HL-60/S4 (cell line): ENCODE measurements at regions not wholly inside any gene's neighbourhood (a gene's known extent, or its start where the extent isn't known, plus 50 kb on each side); places are given as distances from the start of the nearest gene placed in this dataset.

ENCODE experiments used
- in situ Hi-C: fragments of 300-500 bp; cut with MboI; formaldehyde crosslinking; loops from 2 replicates; pipeline ENCODE4 v1.14.3; 2022; ENCODE audit warnings: low sequenced_read_pairs

- in situ Hi-C loops: loop anchor here (25.0 kb wide), 2 partner anchors 673 to 823 kb away; no protein-coding TSS in a partner anchor
Measured at GRCh38 chr9:126234681-126235335, 91.8 kb upstream of the MVB12B start.

- in situ Hi-C loops: loop anchor here (25.0 kb wide), 2 partner anchors 673 to 823 kb away; no protein-coding TSS in a partner anchor
Measured at GRCh38 chr9:126235336-126236243, 91.0 kb upstream of the MVB12B start.

- in situ Hi-C loops: loop anchor here (25.0 kb wide), 2 partner anchors 674 to 824 kb away; no protein-coding TSS in a partner anchor
Measured at GRCh38 chr9:126236273-126236672, 90.4 kb upstream of the MVB12B start.

GRCh38 chr9:126238415-126238814 is 88.2 kb upstream of the MVB12B start:
- in situ Hi-C loops: loop anchor here (25.0 kb wide), 2 partner anchors 676 to 826 kb away; no protein-coding TSS in a partner anchor

GRCh38 chr9:126239515-126239914 is 87.1 kb upstream of the MVB12B start:
- in situ Hi-C loops: loop anchor here (25.0 kb wide), 2 partner anchors 677 to 827 kb away; no protein-coding TSS in a partner anchor

GRCh38 chr9:126240835-126241234 is 85.8 kb upstream of the MVB12B start:
- in situ Hi-C loops: loop anchor here (25.0 kb wide), 2 partner anchors 679 to 829 kb away; no protein-coding TSS in a partner anchor

- in situ Hi-C loops: loop anchor here (25.0 kb wide), 2 partner anchors 686 to 836 kb away; no protein-coding TSS in a partner anchor
Measured at GRCh38 chr9:126248680-126249079, 77.9 kb upstream of the MVB12B start.

GRCh38 chr9:126261584-126262356 is 64.9 kb upstream of the MVB12B start:
- in situ Hi-C loops: no loop called here

GRCh38 chr9:126262738-126263137 is 63.9 kb upstream of the MVB12B start:
- in situ Hi-C loops: no loop called here

GRCh38 chr9:126270556-126270955 is 56.1 kb upstream of the MVB12B start:
- in situ Hi-C loops: no loop called here

GRCh38 chr9:126275386-126276001 is 51.1 kb upstream of the MVB12B start:
- in situ Hi-C loops: no loop called here

- in situ Hi-C loops: no loop called here
Measured at GRCh38 chr9:126276056-126276728, 50.4 kb upstream of the MVB12B start.
